ENCODE measurements at regions not wholly inside any gene's neighbourhood (a gene's known extent, or its start where the extent isn't known, plus 50 kb on each side); places are given as distances from the start of the nearest gene placed in this dataset.

GRCh38 chr11:120057028-120057330 lies 80.9 kb downstream of the TRIM29 start:
- DNase-seq = no peak
- intact Hi-C loops (cut with DNase I) = no loop called here
- Histone ChIP-seq H3K4me1 (peaks cover 0 to under 1% (median 0%) of the 10 kb centered on the region in 4 donors), H3K27ac (no peak overlapping the region), H3K4me3 (no peak overlapping the region), H3K27me3 (peaks cover 0 to 8% (median 8%) of the 10 kb centered on the region in 3 donors), H3K36me3 (no peaks in the 10 kb centered on the region), H3K9me3 (no peaks in the 10 kb centered on the region)
- 65 to 86% methylated on average over 4 of the region's 4 CpGs for WGBS, 2 donors
- no peak for TF ChIP-seq POLR2AphosphoS5 (IDR thresholded peaks at IDR 0.05)
- TF ChIP-seq CTCF (IDR thresholded peaks at IDR 0.05) = no peak
- no peak for TF ChIP-seq EP300 (IDR thresholded peaks at IDR 0.05)
- no peak for TF ChIP-seq POLR2A (IDR thresholded peaks at IDR 0.05)

- H3K4me1 ChIP-seq = no peaks in the 10 kb centered on the region
- H3K9me3 ChIP-seq = no peaks in the 10 kb centered on the region
- WGBS, 2 donors = 90 to 93% methylated on average over 10 of the region's 10 CpGs
- no peaks in the 10 kb centered on the region for H3K36me3 ChIP-seq
- no peak for DNase-seq
- no peak overlapping the region for H3K27ac ChIP-seq
- intact Hi-C loops (cut with DNase I) = no loop called here
- H3K4me3 ChIP-seq = no peak overlapping the region
- peaks cover 0 to 4% (median 3%) of the 10 kb centered on the region in 3 donors for H3K27me3 ChIP-seq
- TF ChIP-seq POLR2AphosphoS5 (IDR thresholded peaks at IDR 0.05) = no peak
- TF ChIP-seq POLR2A (IDR thresholded peaks at IDR 0.05) = no peak
- no peak for TF ChIP-seq CTCF (IDR thresholded peaks at IDR 0.05)
- no peak for TF ChIP-seq EP300 (IDR thresholded peaks at IDR 0.05)
Observed at GRCh38 chr11:120056301-120057027, 81.4 kb downstream of the TRIM29 start.

GRCh38 chr11:120055646-120056045 lies 82.3 kb downstream of the TRIM29 start:
- H3K27ac ChIP-seq = no peak overlapping the region
- no peaks in the 10 kb centered on the region for H3K9me3 ChIP-seq
- no peak overlapping the region for H3K4me3 ChIP-seq
- H3K36me3 ChIP-seq = no peaks in the 10 kb centered on the region
- H3K4me1 ChIP-seq = no peaks in the 10 kb centered on the region
- no peak for TF ChIP-seq POLR2AphosphoS5 (IDR thresholded peaks at IDR 0.05)
- TF ChIP-seq CTCF (IDR thresholded peaks at IDR 0.05) = no peak
- no peak for TF ChIP-seq EP300 (IDR thresholded peaks at IDR 0.05)
- no peak for TF ChIP-seq POLR2A (IDR thresholded peaks at IDR 0.05)
- DNase-seq = no peak
- no peaks in the 10 kb centered on the region for H3K27me3 ChIP-seq
- intact Hi-C loops (cut with DNase I) = no loop called here

GRCh38 chr11:120054753-120055045 lies 83.2 kb downstream of the TRIM29 start:
- Histone ChIP-seq H3K4me1 (no peaks in the 10 kb centered on the region), H3K27ac (no peak overlapping the region), H3K27me3 (no peaks in the 10 kb centered on the region), H3K4me3 (no peak overlapping the region), H3K36me3 (no peaks in the 10 kb centered on the region), H3K9me3 (no peaks in the 10 kb centered on the region)
- intact Hi-C loops (cut with DNase I) = no loop called here
- 89% methylated on average over 4 of the region's 4 CpGs for WGBS, 2 donors
- TF ChIP-seq CTCF (IDR thresholded peaks at IDR 0.05) = no peak
- TF ChIP-seq POLR2A (IDR thresholded peaks at IDR 0.05) = no peak
- DNase-seq = no peak

GRCh38 chr11:120054016-120054752 lies 83.7 kb downstream of the TRIM29 start:
- H3K27me3 ChIP-seq = no peaks in the 10 kb centered on the region
- intact Hi-C loops (cut with DNase I) = no loop called here
- 85 to 93% methylated on average over 3 of the region's 3 CpGs for WGBS, 2 donors
- no peaks in the 10 kb centered on the region for H3K36me3 ChIP-seq
- TF ChIP-seq CTCF (IDR thresholded peaks at IDR 0.05) (no peak), EP300 (IDR thresholded peaks at IDR 0.05) (no peak), POLR2AphosphoS5 (IDR thresholded peaks at IDR 0.05) (no peak), POLR2A (IDR thresholded peaks at IDR 0.05) (no peak)
- DNase-seq = no peak
- H3K4me3 ChIP-seq = no peak overlapping the region
- no peaks in the 10 kb centered on the region for H3K9me3 ChIP-seq
- H3K4me1 ChIP-seq = no peaks in the 10 kb centered on the region
- no peak overlapping the region for H3K27ac ChIP-seq
